ENCODE measurements at regions not wholly inside any gene's neighbourhood (a gene's known extent, or its start where the extent isn't known, plus 50 kb on each side); places are given as distances from the start of the nearest gene placed in this dataset.

GRCh38 chr3:10743366-10744097, 72.5 kb upstream of the SLC6A11 start:
- no peak for DNase-seq

DNA sequence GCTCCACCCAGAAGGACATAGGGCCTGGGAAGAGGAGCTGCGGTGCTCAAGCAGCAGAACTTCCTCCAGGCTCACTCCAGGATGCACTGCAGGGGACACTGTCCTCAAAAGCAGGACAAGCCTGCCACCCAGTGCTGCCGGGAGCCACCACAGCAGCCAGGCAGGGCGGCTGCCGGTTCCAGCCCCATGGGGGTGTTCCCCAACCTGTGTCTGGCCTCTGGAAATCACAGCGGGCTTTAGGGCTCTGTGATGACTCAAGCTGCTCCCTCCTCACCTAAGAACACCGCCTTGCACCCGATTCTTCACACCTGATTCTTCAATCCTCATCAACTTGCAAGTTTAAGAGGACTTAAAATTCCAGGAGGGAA, 71.9 kb upstream of the SLC6A11 start:
- no peak for DNase-seq

DNA sequence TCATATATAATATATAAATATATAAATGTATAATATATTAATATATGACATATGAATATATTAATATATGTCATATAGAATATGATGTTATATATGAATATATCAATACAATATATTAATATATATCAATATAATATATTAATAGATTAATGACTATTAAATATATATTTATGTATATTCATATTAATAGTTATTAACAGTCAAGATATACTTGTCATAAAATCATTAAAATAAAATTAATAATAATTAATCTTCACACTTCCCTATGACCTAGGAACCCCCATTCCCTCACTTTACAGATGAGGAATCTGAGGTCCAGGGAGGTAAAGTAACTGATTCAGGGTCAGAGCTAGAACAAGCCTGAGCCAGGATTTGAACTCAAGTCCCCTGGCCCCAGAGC, 70.6 kb upstream of the SLC6A11 start:
- no peak for DNase-seq

- DNase-seq, result no peak
Measured at GRCh38 chr3:10746001-10746400, 70.0 kb upstream of the SLC6A11 start.

DNA sequence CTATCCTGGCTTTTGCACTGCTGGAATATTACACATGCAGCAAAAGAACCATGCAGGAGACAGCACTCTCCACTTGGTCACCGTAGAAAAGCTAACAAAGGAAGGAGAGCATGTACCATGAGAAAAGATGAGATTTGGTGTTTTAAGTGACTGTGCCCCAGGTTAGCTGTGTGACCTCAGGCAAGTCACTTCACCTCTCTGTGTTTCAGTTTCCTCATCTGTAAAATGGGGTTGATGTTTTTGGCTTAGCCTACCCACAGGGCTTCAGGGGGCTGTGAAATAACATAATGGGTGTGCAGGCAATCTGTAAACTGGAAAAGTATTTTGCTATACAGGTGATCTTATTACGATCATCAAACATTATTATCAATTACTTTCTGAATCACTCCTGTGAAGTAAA, 69.3 kb upstream of the SLC6A11 start:
- no peak for DNase-seq

GRCh38 chr3:10747341-10747740, 68.7 kb upstream of the SLC6A11 start:
- no peak for DNase-seq

DNA sequence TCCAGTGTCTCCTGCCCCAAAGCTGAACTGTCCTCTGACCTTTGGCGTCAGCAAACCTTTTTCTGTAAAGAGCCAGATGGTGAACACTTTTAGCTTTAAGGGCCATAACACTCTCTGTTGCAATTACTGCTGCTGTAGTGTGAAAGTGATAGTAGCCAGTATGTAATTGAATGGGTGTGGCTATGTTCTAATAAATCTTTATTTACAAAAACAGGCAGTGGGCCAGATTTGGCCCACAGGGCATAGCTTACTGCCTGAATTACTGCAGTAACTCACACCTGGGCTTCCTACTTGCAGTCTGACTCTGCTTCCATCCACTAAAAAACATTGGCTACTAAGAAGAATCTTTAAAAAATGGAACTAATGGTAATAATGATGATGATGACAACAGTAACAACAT, 68.0 kb upstream of the SLC6A11 start:
- DNase-seq, result no peak

- DNase-seq, result peak; percentile 15
Measured at GRCh38 chr3:10753964-10754363, 62.1 kb upstream of the SLC6A11 start.

DNA sequence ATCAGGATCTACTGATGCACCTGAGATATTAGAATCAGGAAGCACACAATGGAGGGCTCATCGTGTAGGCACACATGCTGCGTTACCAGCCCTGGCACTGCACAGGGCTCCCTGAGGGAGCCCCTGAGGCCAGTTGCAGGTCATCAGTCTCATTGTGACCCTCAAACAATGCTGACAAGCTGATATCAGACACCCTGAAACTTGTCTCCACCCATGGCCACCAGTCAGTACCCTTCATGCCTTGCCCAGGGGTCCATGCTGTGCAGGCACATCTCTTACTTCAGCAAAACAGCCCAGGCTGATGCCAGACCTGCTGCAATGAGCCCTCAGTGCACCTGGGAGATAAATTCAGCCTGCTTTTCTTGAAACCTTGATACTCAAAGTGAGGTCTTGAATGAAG, 59.5 kb upstream of the SLC6A11 start:
- DNase-seq, result no peak

GRCh38 chr3:10757021-10757820, 58.8 kb upstream of the SLC6A11 start:
- DNase-seq, result no peak

DNA sequence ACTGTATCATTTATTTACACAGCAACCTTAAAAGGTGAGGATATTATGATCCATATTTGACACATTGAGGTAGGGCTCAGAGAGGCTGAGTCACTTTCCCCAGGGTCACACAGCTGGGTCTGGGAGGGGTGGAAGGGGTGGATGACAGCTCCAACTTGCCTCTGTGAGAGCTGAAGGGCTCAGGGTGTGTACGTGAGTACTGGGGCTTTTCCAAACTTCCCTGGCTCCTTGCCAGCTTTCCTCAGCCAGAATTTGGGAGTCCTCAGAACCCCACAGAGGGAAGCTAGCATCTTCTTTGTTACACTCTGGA, 58.3 kb upstream of the SLC6A11 start:
- no peak for DNase-seq

DNA sequence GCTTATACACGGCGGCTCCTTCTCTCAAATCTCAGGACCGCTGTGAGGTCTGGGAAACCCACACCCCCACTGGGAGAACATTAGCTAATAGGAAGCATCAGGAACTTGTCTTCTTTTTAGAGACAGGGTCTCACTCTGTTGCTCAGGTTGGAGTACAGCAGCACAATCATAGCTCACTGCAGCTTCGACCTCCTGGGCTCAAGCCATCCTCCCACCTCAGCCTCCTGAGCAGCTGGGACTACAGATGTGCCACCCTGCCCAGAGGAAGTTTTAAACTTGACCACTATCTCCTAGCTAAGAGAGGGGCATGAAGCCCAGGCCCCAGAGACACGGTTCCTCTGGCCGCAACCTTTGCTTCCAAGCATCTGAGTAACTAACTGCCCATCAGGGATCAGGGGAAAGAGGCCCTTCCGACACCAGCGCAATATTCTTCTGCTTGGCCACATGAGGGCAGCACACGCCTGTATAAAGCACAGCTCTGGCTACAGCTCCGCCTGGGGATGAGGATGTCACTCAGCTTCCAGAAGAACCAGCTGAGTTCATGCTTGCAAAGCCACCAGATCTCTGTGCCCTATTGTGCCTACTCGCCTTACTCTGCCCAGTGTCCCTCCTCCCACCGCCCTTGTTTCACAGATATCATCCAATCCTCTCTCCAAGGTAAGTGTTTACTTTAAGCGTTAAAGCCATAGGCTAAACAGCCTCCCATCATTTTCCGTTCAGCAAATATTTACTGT, 57.6 kb upstream of the SLC6A11 start:
- peak; percentile 40 for DNase-seq

DNA sequence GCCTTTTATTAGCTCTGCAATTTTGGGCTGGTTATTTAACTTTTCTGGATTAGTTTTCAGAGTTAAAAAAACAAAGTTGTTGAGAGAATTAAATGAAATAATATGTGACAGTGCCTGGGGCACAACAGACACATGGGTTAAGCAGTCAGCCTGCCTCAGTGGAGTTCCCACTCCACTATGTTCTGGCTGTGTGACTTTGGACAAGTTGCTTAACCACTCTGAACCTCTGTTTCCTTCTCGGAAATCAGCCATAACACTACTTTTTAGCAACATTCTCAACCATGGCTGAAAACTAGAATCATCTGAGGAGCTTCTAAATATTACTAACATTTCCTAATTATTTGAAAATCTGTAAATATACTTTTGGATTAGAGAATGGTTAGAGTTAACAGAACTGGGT, 56.5 kb upstream of the SLC6A11 start:
- DNase-seq, result no peak

GRCh38 chr3:10760199-10760598, 55.8 kb upstream of the SLC6A11 start:
- DNase-seq, result no peak

DNA sequence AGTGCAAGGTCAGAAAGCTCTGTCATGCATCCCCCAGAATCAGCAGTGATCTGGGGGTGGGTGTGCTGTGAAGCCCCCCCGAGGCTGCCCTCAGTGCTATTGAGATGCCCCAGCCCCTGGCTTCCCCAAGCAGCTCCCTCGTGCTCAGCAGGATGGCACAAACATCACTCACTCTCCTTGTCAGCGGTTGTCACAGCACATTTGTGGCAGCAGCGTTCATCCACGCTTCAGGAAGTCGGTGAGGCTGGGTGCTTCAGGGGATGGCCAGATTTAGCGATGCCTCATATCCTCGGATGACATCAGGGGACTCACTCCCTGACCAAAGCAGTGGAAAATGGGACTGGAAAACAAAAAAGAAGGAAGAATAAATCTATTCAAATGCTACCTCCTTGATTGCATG, 54.4 kb upstream of the SLC6A11 start:
- no peak for DNase-seq

GRCh38 chr3:10762116-10762515, 53.9 kb upstream of the SLC6A11 start:
- DNase-seq, result no peak

- no peak for DNase-seq
Measured at GRCh38 chr3:10762611-10763247, 53.3 kb upstream of the SLC6A11 start.

GRCh38 chr3:10763248-10763620, 52.8 kb upstream of the SLC6A11 start:
- no peak for DNase-seq

DNA sequence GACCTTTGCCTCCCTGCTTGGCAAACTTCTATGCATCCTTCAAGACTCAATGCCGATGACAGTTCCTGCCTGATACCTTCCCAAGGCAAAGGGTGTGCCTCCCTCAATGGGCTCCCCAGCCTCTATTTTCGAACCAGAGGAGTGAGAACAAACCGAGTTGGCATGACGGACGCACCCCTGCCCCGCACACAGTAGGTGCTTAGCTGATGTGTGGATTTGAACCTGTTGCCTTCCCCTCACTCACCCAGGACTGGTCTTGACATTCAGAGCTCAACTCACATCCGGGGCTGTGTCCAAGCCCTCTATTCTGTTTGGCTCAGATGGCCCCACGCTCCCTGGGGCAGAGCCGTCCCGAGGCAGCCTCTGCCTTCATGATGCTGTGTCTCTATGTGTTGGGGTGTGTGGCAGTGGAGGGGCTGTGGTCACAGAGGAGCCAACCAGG, 52.2 kb upstream of the SLC6A11 start:
- DNase-seq, result no peak

DNA sequence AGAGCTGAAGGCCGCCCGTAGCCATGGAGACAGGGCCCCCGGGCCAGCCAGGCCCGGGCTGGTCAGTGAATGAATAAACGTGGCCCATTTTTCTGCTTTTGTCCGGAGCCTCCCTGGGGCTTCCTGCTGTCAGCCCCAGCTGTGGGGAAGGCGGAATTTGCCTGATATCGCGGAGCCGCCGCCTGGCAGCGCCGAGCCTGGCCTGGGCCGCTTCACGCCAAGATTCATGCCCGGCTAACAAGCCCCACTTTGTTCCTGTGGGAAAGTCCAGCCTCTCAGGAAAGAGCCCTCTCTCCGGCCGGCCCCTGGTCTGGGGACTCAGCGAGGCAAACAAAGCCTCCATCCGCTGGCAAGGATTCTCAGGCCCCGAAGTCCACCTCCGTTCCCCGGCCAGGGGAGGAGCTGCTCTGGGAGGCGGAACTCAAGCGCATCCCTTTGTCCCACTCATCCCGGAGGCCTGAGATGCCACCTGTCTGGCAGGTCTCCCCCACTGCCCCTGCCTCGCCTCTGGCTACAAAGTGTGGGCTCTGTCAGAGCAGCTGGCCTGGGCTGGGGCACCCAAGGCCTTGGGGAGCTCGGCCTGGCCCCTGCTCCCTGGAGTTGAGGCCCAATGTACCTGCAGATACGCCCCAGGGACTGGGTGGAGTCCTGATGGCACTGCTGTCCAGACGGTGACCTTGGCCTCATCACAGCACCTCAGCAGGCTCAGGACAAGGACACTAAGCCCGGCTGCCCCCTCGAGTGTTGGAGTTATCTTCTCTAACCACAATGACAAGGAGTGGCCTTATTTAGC, 51.6 kb upstream of the SLC6A11 start:
- DNase-seq, result no peak

DNA sequence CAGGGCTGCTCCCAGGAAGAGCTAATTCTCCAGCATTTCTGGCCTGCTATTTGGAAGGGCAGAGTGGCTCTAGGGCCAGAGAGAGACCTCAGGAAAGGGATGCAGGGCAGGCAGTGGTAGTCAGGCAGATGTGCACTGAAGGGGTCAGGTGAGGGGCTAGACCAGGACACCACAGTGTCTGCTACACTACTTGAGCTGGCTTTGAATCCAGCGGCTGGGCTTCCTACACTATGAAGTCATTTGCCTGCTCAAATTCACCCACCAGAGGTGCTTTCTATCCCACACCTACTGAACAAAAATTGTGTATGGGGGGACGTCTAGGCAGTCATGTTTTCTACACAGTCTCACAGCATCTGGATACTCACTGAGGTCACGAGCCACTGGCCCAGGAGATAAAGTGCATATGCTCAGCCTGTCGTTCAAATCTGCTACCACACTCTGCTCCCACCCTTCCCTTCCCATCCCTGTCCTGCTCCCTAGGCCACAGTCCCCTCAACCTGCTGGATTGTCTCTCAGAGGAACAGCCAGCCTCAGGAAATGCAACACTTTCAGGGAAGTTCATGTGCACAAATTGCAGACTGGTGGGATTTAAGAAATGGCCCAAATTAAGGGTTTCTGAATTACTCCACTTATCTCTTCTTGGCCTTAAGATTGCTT, 49.9 kb upstream of the SLC6A11 start:
- no peak for DNase-seq

All from CD4-positive, alpha-beta T cell treated with Interleukin-21 for 1 hour (primary cell).